ENCODE measurements at regions not wholly inside any gene's neighbourhood (a gene's known extent, or its start where the extent isn't known, plus 50 kb on each side); places are given as distances from the start of the nearest gene placed in this dataset.

DNA sequence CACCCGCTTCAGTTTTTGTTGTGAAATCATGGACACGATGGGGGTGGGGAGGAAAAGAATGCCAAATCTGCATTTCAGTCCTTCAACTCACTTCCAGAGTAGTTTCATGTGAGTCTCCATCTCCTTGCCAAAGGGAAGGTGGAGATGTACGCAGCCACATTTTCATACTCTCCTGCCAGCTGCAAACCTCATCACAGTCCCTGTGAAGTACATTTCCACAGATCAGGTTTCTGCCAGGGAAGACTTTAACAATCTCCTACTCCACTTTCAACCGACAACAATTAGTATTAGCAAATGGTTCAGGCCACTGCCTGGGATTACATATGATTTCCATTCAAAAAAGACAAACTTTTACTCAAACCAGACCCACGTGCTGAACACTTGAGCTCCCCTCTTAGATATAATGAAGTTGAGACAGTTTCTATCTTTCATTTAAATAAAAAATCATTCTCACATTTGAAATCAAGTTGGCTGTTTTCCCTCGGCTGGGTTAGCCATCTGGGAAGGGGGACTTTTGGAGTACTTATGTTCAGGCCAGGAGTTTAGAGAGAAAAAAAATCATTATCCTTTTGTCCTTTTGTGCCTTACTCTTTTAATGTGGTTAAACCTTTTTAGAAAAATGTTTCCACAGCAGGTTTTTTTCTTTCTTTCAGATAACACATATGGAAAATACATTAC, 51.0 kb upstream of the CEP162 start:
- no peak for DNase-seq (ENCODE audit: low read depth, low spot score)

Data from smooth muscle cell of the brain vasculature (primary cell).